ENCODE measurements at regions not wholly inside any gene's neighbourhood (a gene's known extent, or its start where the extent isn't known, plus 50 kb on each side); places are given as distances from the start of the nearest gene placed in this dataset.

- no peak for TF ChIP-seq ZNF274 (IDR thresholded peaks at IDR 0.05; ENCODE audit: insufficient read depth, insufficient read length)
- TF ChIP-seq CTCF (IDR thresholded peaks at IDR 0.05 in 2 of 3, conservative IDR thresholded peaks at IDR 0.05 in 1 of 3; ENCODE audit: control insufficient read depth in 2 of 3, extremely low read depth in 1 of 3, insufficient read depth in 1 of 3, low read depth in 3 of 3, low read length in 3 of 3) = no peak
These were observed 632.2 kb downstream of the HACE1 start for GRCh38 chr6:104227508-104227907.
